CD4-positive, alpha-beta T cell treated with Interleukin-15 for 4 hours (primary cell): ENCODE measurements at regions not wholly inside any gene's neighbourhood (a gene's known extent, or its start where the extent isn't known, plus 50 kb on each side); places are given as distances from the start of the nearest gene placed in this dataset.

Experiments
- DNase-seq: peaks from one replicate; pipeline ENCODE4 v3.0.0-alpha.2; 2020; ENCODE audit warnings: low spot score

DNA sequence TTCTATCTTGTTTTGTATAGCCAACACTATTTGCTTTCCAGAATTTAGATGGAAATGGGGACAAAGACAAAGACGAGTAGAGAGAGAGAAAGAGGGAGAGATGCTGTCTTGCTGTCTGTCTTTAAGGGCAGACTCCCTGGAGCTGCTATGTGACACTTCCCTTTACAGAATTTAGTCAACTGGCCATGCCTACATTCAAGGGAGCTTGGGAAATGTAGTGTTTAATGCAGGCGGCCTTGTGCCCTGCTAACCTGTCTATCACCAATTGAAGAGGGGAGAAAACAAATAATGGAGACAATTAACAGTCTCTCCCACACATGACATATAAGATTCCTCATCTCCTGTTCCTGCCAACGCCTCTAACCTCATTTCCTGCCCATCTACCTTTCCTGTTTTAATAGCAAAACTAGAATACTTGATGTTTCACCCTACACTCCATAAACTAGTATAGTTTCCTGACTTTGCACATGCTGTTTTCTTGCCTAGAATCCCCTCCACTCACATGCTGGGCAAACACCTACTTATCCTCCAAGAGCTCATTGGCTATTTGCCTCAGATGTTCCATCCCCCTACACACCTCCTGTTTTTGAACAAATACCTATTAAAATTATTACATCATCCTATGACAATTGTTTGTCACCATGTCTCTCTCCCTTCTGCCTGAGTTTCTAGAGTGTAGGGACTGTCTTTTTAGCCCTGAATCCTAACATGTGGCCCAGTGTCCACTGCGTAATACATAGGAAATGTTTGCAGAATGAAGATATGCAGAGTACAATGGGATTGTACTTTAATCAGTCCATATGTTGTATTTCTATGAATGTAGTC, 117.2 kb downstream of the SLC25A24 start:
- DNase-seq, result no peak

DNA sequence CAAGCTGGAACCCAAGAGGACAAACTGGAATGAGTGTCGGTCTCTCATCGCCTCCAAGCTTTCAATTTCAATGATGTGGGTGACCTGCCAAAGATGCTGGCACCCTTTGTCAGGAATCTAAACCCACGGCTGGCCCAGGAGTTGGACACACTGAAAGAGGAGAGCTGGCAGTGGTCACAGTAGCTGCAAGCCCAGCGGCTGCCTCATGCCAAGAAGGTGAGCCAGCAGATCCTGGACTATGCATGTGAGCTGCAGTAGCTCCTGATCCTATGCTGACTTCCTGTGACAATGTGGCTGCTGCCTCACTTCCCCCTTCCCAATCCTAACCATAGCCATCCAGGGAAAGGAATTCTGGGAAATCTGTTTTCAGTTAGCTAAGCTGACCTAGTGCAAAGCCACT, 117.0 kb upstream of the VAV3 start:
- no peak for DNase-seq

DNA sequence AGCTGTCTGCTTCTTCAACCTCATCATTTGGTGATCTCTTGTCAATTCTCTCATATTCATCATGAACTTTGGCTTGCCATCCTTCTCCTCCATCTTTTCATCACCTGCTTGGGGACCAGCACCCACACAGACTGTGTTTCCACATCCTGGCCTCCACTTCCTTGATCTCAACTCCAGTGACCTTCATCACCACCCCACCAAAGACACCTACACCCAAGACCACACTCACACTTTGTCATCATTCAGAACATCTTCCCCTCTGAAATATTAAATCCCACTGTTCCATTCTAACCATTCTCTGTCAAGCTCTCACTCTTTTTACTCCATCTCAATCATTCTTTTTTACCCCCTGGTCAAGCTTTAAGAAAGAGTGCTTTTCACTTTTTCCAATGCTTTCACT, 115.5 kb upstream of the VAV3 start:
- DNase-seq, result peak; percentile 35

DNA sequence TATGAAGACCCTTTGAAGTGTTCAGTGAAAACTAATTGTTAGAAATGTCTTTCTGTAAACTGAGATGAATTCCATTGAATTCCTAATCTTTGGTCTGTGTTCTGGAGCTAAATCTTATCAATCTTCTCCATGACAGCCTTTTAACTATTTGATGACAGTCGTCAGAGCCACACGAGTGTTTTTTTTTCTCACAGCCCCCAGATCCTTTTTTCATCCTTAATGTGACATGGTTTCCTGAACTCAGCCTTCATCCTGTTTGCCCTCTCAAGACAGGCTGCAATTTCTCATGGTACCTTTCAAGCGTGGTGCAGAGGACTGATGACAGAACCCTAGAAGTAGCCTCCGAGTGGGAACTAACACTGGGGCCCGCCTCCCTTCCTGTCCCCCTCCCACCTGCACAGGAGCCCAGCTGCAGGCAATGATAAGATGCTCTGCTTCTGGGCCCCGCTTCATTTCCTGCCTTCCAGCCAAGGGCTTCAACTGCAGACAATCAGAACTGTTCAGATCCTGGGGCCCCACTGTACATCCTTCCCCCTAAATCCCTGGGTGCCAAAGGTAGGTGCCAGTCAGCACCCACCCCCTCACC, 114.6 kb upstream of the VAV3 start:
- DNase-seq, result peak; percentile 48

DNA sequence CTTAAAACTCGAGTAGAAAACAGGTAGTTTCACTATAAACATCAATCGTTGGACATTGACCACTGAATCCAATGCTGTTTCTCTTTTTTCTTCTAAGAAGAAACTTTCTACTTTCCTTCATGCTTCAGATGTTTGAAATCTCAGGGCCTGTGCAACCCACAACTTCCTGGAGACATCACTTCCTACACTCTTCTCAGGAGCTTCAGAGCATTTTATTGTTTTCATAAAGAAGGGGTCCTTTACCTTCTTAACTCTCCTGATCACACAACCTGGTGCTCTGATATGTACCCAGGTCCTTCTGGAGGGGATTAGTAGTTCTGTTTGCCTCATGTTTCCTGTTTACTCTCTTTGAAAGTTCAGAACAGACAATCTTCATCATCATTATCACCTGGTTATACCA, 113.0 kb upstream of the VAV3 start:
- DNase-seq, result peak; percentile 33

DNA sequence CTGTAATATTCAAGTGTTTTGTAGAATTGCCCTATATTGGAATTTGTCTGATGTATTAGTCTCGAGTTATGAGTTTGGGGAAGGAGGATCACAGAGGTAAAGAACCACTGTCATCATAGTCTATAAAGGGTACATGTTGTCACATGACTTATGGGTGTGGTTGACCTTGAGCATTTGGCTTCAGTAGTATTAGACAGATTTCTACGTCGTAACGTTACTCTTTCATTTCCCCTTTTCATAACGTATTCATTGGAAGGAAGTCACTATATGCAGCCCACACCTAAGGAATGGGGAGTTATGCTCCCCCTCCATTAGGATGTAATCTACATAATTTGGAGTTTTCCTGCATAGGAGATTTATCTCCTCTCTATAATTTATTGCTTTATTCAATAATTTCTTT, 110.1 kb upstream of the VAV3 start:
- DNase-seq, result no peak

DNA sequence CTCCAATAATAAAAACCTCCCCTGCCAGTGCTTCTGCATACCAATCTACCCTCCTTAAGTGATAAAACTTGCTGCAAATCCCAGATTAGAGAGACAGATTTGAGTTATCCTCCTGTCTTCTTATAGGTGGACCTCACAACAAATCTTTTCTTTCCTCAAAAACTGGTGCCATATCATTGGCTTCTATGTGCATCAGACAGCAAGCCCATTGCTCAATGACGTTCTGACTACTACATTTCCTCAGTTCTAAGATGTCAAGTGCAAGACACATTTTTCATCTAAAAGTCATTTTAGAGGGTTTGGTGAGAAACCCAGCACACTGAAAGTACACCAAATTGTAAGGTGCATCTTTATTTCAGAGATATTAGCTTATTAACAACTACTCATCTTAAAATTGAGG, 107.8 kb upstream of the VAV3 start:
- no peak for DNase-seq

DNA sequence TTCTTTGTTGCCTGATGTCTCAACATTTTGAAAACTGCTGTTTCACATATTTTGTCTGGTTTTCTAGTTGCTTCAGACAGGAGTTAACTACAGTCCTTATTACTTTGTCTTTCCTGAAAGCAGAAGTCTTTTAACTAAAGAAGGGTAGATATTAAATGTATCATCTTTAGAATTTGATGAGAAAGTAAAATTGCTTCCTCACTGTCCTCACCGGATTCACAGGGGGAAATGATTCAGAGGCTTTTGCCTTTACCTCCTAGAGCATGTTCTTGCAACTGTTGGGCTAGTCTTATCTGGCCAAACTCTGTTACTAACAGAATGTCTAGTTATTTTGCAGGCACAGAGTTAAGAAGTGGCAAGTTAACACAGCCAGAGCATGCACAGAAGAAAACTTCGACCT, 107.2 kb upstream of the VAV3 start:
- no peak for DNase-seq

DNA sequence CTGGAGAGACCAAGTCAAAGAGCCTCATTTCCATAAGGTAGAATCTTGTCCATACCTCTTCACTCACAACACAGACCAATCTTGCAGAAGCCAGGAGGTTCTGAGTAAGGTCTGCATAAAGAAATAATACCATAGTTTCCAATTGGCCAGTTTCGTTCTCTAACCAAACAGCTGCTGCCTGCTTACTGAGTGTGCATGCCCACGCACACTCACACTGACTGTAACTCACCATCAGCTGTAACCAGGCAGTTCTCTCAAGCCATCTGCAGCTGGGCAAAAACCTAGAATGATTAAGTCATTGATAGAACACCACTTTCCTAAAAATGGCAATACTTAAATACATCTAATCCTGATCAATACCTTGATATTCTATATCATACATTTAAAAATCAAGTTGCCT, 106.6 kb upstream of the VAV3 start:
- DNase-seq, result no peak

DNA sequence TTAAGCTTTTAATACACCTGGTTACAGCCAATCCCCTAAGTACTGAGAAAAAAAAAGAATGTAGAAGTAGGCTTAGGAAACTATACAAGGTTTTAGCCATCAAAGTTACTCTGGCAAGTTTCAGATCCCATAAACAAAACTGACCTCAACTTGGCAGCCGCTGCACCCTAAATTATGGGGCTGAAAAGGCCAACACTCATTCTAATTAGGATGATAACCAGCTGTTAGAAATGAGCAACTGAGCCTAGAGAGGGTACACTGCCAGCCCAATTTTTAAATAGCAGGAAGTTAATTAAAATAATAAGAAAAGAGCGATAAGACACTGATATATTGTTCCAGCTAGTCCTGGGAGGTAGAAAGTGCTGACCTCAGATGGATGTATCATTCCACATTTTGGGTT, 105.7 kb upstream of the VAV3 start:
- DNase-seq, result no peak

DNA sequence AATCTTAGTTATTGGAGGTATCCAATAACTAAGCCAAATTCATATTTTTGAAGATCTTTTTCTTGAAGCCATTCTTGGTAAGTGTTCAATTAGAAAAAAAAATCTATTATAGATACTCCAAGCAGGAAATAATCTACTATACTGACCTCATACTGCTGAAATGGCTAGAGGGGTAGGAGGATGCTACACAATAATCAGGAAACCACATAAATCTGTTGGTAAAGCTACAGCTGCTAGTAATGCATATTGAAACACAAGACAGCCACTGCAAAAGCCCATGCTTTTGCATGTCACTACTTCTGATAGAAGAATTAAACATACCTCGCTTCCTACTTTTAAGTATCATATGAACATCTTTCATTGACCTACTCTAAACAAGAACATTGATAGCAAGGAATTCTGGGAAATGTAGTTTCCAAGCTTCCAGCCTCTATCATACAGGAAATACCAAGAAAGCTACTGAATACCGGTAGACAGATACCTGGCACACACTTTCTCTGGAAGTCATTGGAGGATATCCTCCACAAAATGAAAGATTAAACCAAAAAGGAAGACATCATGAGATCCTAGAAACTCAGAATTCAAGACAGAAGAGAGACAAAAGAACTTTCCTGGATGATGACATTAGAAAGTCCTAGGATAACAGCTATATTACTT, 103.0 kb upstream of the VAV3 start:
- no peak for DNase-seq

DNA sequence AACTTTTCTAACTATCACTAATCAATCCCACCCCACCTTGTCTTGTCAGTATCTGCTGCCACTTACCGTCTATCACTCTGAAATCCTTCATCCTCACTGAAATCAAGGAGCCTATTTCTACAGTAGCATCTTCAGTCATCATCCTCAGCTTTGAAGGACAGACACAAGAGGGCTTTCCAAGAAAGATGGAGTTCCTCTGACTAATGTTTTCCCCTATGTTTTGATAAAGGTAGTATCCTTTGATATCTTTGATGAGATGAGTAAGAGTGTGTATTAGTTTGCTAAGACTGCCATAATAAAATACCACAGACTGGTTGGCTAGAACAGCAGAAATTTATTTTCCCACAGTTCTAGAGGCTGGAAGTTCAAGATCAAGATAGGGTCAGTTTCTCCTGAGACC, 101.8 kb upstream of the VAV3 start:
- no peak for DNase-seq

DNA sequence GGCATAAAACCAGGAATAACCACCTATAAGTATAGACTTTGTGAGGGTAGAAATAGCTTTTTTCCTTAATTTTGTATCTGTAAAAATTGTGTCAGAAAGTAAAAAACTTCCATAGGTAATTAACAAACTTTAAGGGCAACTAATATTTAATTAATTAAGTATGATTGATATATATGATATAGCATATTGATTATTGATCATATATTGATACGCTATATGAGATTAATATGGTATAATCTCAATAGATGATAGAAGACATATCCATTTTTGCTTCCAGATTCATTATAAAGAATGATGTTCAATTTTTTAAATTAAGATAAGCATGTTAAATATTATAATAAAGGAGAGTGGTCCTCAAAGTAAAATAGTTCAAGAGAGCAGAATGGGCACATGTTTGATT, 99.3 kb upstream of the VAV3 start:
- DNase-seq, result no peak

DNA sequence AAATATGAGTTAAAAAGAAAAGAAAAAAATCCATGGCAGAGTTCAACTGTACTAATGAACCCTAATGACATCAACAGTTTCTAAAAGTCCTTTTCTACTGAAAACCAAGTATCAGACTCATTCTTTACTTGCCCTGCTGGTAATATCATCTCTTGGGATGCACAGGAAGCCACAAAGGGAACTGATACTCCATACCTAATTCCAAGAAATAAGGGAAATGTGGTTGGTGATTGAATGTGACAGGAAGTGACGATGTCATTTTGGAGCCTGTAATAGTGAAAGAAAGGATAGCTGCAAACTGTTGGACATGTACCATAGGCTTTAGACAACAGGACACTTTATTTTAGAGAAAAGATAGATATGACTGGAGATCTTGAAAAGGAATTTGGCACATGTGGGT, 98.7 kb upstream of the VAV3 start:
- DNase-seq, result no peak

DNA sequence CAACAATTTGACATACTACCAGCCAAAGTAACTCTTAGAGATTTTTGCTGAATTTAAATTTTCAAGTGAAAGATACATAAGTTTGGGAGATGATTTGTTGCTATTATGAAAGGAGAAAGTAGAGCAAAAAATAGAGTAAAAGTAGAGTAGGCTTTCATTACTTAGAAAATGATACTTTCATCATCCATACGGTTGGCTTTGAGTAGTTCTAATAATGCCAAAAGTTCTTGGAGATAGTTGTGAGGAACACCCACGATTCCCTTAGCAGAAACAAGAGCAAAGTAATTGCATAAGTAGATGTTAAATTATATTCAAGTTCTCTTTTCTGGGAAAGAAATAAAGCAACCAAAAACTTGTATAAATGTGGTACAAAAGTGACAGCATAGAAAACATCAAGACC, 95.0 kb upstream of the VAV3 start:
- DNase-seq, result no peak

DNA sequence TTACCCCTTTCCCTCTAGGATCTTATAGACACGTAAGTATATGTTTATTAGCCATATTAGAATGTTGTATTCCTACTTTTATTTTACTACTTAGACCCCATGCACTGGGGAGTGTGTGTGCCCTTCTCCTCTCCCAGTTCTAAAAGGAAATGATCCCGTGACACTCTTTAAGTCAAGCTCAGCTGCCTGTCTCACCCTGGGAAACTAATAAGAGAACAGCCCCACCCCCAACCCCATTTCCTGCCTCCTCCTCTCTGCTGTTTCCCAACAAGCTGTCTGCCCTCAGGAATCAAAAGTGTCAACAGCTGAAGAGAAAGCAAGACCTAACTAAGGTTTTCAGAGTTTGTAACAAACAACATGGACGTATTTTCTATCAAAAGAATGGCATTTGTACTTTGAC, 92.6 kb upstream of the VAV3 start:
- no peak for DNase-seq

DNA sequence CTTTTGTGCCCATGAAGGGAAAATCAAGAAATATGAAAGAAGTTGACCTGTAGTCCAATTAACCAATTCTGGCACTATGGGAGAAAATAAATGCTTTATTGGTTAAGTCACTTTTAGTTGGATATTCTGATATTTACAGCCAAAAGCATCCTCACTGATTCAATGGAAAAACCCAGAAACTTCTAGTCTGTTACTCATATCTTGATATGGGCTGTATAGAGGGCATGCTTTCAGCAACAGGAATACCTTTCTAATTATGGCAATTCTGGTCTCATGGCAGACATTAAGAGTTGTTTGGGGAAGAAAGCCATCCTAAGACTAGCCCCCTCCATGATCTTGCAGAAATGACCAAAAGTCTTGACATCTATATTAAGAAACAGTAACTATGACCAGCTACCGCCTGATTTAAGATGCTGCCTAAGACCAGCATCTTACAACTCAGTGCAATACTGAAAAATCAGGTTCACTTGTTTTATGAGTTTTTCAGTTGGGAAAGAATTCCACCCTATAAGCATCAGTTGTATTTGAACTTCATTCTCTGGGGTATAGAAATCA, 91.5 kb upstream of the VAV3 start:
- no peak for DNase-seq

DNA sequence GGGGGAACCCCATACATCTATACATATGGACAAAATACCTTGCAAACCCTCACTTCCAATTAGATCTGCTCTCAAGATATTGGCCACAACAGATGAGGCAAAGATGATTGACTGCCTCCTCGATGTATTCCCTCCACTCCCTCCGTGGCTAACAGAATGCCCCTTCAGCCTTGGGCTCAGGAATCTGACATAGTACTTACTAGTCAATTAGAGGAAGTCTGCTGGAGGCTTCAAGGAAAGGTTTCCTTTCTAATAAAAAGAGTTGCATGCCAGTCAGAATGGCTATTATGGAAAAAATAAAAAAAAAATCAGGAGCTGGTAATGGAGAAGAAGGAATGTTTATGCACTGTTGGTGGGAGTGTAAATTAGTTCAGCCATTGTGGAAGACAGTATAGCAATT, 90.4 kb upstream of the VAV3 start:
- no peak for DNase-seq

DNA sequence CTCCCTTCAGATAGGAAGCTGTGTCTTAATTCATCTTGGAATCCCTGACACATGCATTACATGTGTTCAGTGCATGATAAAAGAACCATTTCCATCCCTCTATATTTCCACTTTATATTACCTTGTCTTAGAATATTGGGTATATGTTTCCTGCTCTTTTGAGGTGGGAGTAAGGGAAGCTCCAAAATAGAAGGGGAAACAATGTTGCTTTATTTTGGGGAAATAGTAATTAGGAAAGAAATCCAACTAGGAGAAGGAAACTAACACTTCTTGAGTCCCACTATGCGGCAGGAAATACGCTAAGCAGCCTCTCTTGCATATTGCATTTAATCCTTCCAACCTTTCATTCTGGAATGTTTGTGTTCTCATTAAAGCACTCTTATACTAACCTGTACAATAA, 89.4 kb upstream of the VAV3 start:
- DNase-seq, result no peak

DNA sequence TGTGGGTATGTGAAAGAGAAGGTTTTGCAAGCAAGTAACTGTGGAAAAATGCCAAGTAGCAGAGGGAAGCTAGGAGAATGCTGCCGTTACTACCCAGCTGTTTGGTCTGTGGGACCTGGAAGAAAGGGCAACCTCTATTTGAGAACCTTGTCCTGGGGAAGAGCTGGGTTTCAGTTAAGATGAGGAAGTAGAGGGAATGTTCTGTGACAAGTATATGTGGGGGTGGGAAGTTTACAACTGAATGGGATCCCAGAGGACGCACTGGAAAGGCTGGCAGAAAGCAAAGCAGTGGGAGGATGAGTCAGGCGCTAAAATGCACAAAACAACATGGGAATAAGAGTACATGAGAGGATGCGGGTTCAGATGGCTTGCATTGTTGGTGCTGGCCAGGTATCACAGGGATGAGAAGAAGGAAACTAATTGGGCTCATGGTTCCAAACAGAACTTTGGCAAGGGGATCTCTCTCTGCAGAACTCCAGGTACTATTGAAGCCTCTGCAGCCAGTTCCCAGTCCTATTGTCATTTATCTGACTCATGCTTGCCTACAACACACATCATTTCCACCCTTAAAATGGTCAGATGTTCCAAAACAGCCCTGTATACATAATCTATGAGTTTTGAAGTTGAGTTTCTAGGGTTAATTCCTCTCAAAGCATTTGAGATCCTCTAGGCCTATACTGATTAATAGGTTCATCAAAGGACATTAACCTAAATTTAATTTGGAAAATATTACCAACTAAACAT, 88.5 kb upstream of the VAV3 start:
- DNase-seq, result no peak

DNA sequence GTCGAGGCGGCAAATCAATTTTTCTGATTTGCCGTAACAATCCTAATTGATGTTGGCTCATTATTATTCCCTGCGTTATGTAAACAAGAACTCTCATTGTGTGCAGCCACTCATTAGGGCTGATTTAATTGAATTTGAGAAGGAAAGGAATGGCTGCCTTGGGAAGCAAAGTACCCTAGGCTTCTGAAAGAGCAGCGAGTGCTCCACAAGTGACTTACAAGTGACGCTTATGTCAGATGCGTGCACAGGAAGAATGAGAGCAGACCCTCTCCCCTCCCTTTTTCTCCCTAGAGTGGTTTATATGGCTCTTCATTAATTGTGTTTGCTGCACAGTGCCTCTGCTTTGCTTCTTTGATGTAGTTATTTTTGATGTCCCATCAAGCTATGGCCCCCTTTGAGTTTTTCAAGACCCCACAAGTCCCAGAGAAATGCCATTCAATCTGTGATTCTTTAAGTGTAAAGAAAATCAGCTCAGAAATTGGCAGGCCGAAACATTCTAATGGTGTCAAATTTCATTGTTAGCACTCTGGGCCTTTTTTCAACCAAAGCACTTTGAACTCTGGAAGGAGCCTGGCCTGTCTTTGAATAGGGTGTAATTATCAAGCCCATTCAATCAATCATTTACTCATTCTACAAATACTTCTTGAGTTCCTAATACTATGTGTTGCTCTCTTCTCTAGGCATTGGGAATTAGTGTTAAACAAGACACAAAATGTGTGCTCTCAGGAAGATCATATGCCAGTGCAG, 86.8 kb upstream of the VAV3 start:
- no peak for DNase-seq
